H1 (cell line): ENCODE measurements at regions not wholly inside any gene's neighbourhood (a gene's known extent, or its start where the extent isn't known, plus 50 kb on each side); places are given as distances from the start of the nearest gene placed in this dataset.

Experiments
- CBX5 ChIP-seq: fragments of 300-800, 300-1000 bp; sonication (generic); IDR thresholded peaks from 2 replicates; pipeline ENCODE4 v1.7.1; 2016; ENCODE audit warnings: antibody characterized with exemption, low read length, low read depth
- SP1 ChIP-seq: IDR thresholded peaks from 2 replicates; pipeline ENCODE4 v1.6.1; 2011; ENCODE audit warnings: low read depth, low read length

GRCh38 chr13:84823528-84823927, 941.3 kb upstream of the SLITRK1 start:
- TF ChIP-seq CBX5 = no peak
- TF ChIP-seq SP1 = no peak
